Skeletal muscle tissue (tissue), 3 donors: ENCODE measurements at regions not wholly inside any gene's neighbourhood (a gene's known extent, or its start where the extent isn't known, plus 50 kb on each side); places are given as distances from the start of the nearest gene placed in this dataset.

Experiments used
- H3K27ac ChIP-seq: one replicate; pipeline ENCODE4 v1.7.0; 2013; ENCODE audit warnings: mild to moderate bottlenecking, low read depth, low read length, inconsistent platforms
- H3K27me3 ChIP-seq, 3 donors: one replicate each; pipeline ENCODE4 v1.7.0; 2013; ENCODE audit warnings: low read length in 3 of 3; ENCODE audit not compliant: control insufficient read depth in 3 of 3, insufficient read depth in 3 of 3
- H3K36me3 ChIP-seq, 3 donors: one replicate each; pipeline ENCODE4 v1.7.0; 2013; ENCODE audit warnings: low read length in 3 of 3; ENCODE audit not compliant: control insufficient read depth in 3 of 3, insufficient read depth in 3 of 3
- H3K4me1 ChIP-seq, 3 donors: one replicate each; pipeline ENCODE4 v1.7.0; 2013; ENCODE audit warnings: low read length in 3 of 3, mild to moderate bottlenecking in 3 of 3; ENCODE audit not compliant: control insufficient read depth in 3 of 3, insufficient read depth in 3 of 3
- H3K4me3 ChIP-seq, 3 donors: one replicate each; pipeline ENCODE4 v1.7.0; 2013; ENCODE audit warnings: low read length in 3 of 3
- H3K9ac ChIP-seq, 3 donors: one replicate each; pipeline ENCODE4 v1.7.0; 2013; ENCODE audit warnings: low read length in 3 of 3, mild to moderate bottlenecking in 3 of 3, moderate library complexity in 2 of 3, low read depth in 1 of 3
- H3K9me3 ChIP-seq, 3 donors: one replicate each; pipeline ENCODE4 v1.7.0; 2013; ENCODE audit warnings: low read length in 3 of 3; ENCODE audit not compliant: control insufficient read depth in 3 of 3
- donor health status: Osteomylitis.

DNA sequence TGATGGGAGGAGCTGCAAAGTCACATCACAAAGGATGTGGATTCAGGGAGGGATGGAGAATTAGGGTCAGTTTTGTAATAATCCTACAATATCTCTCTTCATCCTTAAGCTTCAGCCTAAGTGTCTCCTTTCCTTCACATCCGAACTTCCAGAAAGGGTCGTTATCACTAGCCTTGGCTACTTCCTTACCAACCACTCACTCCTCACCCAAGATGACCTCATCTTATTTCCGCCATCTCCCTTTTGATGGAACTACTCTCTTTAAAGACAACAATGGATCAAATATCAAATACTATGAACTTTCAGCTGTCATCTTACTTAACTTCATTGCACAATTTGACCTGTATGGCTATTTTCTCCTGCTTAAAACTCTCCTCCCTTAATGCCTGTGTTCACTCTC lies 69.6 kb upstream of the BARHL2 start:
- Histone ChIP-seq H3K27me3 (no peaks in the 10 kb centered on the region), H3K4me3 (no peak overlapping the region), H3K4me1 (no peaks in the 10 kb centered on the region), H3K9me3 (no peaks in the 10 kb centered on the region), H3K27ac (no peak overlapping the region), H3K9ac (no peak overlapping the region), H3K36me3 (no peaks in the 10 kb centered on the region)

DNA sequence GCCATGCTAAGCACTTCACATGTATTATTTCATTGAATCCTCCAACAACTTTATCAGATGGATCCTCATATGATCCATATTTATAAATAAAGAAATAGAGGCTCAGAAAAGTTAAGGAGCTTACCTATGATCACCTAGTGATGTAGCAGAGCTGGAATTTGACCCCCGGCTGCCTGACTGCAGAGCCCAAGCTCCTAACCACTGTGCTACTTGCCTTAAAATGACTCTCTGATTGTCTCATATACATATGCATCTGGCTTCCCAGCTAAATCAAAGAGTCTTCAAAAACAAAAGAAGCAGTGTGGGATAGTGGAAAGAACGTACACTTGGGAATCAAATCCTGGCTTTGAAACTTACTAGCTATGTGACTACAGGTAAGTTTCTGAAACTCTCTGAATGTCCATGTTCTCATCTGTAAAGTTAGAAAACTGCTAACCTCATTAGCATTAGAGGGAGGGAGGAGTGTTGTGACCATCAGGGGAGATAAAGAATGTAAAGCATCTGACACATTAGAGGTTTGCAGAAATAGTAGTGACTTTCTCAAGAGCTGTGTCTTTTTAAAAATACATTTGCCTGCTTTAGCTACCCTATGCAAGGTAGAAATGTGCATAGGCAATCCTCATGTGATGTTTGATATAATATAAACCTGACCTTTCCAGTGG lies 67.2 kb upstream of the BARHL2 start:
- Histone ChIP-seq H3K4me1 (no peaks in the 10 kb centered on the region), H3K27ac (no peak overlapping the region), H3K4me3 (no peak overlapping the region), H3K9me3 (no peaks in the 10 kb centered on the region), H3K27me3 (no peaks in the 10 kb centered on the region), H3K9ac (no peak overlapping the region), H3K36me3 (no peaks in the 10 kb centered on the region)

DNA sequence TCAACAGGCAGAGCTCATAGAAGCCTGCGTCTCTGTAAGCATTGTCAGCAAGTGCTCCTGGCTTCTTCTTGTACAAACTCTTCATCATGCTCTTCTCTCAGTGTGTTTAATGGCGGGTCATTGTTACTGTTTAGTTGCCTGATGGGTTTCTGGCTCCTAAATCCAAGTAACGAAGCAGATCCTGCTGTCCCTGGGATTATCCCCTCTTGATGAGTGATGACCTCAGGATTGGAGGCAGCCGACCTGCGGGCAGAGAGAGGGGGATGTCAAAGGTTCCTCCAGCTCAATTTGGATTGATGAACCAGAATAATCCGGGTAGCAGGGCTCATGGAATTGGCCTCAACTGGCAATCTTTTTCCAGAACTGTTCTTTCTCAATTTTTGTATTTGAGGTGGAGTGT lies 66.1 kb upstream of the BARHL2 start:
- Histone ChIP-seq H3K4me3 (no peak overlapping the region), H3K9ac (no peak overlapping the region), H3K27ac (no peak overlapping the region), H3K27me3 (peaks cover 0 to 4% (median 0%) of the 10 kb centered on the region in 3 donors), H3K9me3 (no peaks in the 10 kb centered on the region), H3K36me3 (no peaks in the 10 kb centered on the region), H3K4me1 (no peaks in the 10 kb centered on the region)

DNA sequence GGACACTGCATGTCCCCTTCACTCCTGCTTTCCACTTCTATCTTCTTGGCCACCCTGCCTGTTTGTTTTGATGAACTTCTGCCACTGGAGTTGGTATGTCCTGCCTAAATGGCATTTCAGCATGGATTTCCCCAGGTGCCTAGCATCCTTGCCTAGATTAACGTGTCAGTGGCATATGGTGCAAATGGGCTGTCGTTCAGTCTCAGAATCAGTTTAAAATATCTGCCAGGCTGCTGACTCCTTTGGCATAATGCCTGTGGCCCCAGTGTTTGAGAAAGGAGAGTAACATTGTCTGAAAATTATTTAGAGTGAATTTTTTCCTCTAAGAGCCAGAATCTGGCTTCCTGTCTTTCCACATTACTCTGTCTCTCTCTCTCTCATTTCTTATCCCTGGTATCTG lies 64.9 kb upstream of the BARHL2 start:
- Histone ChIP-seq H3K27me3 (peaks cover 0 to 4% (median 0%) of the 10 kb centered on the region in 3 donors), H3K9ac (no peak overlapping the region), H3K4me3 (no peak overlapping the region), H3K27ac (no peak overlapping the region), H3K4me1 (no peaks in the 10 kb centered on the region), H3K36me3 (no peaks in the 10 kb centered on the region), H3K9me3 (no peaks in the 10 kb centered on the region)

DNA sequence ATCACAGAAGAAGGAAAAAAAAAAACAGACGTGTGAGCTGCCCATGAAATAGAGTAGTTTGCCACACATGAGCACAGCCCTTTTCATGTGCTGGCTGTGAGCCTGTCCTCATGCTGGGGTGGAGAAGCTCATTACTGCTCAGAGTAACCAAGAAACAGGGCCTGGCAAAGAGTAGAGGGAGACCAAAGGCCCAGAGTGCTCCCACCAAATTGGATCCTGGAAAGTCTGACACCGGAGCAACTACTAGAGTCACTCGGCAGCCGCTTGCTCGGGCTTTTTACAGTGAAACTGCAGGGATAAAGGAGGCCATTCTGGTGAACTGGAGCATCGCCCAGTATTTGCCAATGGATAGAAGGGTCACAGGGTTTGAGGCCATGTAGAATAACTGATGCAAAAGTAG lies 64.4 kb upstream of the BARHL2 start:
- Histone ChIP-seq H3K27me3 (peaks cover 0 to 4% (median 0%) of the 10 kb centered on the region in 3 donors), H3K9ac (no peak overlapping the region), H3K27ac (no peak overlapping the region), H3K4me3 (no peak overlapping the region), H3K4me1 (no peaks in the 10 kb centered on the region), H3K36me3 (no peaks in the 10 kb centered on the region), H3K9me3 (no peaks in the 10 kb centered on the region)

DNA sequence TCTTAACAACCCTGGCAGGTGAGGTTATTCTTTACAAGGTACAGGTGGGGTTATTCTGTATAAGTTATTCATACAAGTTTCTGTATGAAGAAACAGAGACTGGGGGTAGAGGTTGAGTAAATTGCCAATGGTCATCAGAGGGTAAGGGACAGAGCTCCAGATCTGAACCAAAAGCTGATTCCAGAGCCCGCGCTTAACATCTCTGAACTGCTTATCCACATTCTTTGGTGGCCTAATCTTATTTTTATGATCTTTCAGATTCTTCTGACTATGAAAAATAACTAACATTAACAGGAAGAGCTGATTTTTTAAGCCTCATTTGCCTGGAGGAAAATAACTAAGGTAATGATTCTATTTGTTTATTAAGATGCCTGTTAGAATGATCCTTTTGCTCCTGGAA lies 63.9 kb upstream of the BARHL2 start:
- Histone ChIP-seq H3K4me3 (no peak overlapping the region), H3K4me1 (no peaks in the 10 kb centered on the region), H3K36me3 (no peaks in the 10 kb centered on the region), H3K9me3 (no peaks in the 10 kb centered on the region), H3K27ac (no peak overlapping the region), H3K9ac (no peak overlapping the region), H3K27me3 (peaks cover 0 to 4% (median 0%) of the 10 kb centered on the region in 3 donors)

DNA sequence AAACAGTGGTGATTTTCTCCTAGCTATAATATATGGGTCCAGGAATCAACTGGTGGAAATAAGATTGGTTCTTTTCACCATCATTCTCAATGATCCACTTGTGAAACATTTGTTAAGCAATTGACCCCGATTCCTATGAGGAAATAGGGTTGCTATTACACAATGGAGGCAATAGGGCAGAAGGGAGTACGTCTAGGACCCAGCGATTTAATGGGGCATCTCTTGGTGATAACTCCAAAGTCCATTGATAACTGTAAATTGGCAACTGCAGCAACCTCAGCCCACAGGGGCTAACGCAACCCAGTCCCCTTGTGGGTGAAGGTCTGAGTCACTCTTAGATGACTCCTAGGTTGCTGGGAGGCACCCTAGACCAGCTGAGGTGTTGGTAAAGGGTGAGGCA lies 62.5 kb upstream of the BARHL2 start:
- H3K4me3 ChIP-seq, result no peak overlapping the region
- H3K4me1 ChIP-seq, result no peaks in the 10 kb centered on the region
- no peak overlapping the region for H3K9ac ChIP-seq
- no peak overlapping the region for H3K27ac ChIP-seq
- no peaks in the 10 kb centered on the region for H3K9me3 ChIP-seq
- no peaks in the 10 kb centered on the region for H3K36me3 ChIP-seq
- H3K27me3 ChIP-seq, result peaks cover 0 to 4% (median 0%) of the 10 kb centered on the region in 3 donors

DNA sequence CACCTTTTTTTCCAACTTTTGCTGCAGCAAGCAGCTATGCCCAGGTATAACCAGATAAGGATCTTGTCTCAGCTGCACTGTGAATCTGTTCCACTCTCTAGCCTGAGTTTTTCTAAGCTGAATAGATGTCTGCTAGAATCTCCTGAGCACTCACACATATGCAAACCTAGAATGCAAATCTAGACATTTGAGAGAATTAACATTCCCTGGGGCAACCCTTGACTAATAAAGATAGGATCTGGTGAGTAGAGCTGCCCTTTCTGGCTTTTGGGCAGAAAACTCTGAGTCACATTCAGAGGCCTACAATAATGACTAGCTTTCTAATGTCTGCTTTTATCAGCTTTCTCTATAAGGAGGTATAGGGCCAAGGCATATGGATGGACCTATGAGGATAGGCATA lies 61.4 kb upstream of the BARHL2 start:
- Histone ChIP-seq H3K4me1 (no peaks in the 10 kb centered on the region), H3K4me3 (no peak overlapping the region), H3K27ac (no peak overlapping the region), H3K36me3 (no peaks in the 10 kb centered on the region), H3K9ac (no peak overlapping the region), H3K27me3 (peaks cover 0 to 4% (median 0%) of the 10 kb centered on the region in 3 donors), H3K9me3 (no peaks in the 10 kb centered on the region)

DNA sequence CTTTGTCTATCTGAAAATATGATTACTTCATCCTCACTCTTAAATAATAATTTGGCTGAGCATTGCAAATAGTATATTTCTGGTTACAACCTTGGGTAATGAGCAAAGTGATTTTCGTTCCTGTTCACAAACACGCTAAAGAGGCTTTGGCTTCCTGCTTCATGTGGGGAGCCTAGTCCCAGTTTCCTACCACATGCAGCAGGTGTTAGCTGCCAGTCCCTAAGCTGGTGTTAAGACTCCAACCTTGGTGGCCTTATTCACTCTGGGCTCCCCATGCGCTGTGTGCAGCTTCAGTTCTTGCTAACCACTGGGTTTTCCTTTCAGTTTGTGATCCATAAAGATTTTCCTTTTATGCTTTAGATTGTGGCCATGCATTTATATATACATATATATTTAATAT lies 56.7 kb upstream of the BARHL2 start:
- H3K4me3 ChIP-seq, result no peak overlapping the region
- no peak overlapping the region for H3K9ac ChIP-seq
- H3K36me3 ChIP-seq, result no peaks in the 10 kb centered on the region
- peaks cover 0 to 4% (median 0%) of the 10 kb centered on the region in 3 donors for H3K27me3 ChIP-seq
- no peaks in the 10 kb centered on the region for H3K9me3 ChIP-seq
- H3K4me1 ChIP-seq, result no peaks in the 10 kb centered on the region
- H3K27ac ChIP-seq, result no peak overlapping the region

DNA sequence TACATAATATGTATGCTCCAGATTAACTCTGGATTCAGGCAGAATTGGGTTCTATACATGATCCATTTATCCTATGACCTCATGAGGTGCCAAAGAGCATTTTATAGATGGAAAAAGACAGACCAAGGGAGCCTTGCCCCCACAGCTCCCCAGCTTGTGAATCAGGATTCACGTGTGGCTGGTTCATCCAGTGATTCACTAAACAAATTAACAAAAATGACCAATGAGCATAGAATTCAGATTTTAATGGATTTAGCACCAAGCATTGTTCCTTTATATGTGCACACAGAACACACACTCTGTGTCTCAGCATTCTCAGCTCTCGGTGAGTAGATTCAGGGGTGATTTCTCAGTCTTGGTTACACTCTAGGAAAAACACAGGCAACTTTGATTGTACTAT lies 51.7 kb upstream of the BARHL2 start:
- H3K4me3 ChIP-seq, result no peak overlapping the region
- no peak overlapping the region for H3K9ac ChIP-seq
- H3K4me1 ChIP-seq, result no peaks in the 10 kb centered on the region
- no peaks in the 10 kb centered on the region for H3K9me3 ChIP-seq
- no peaks in the 10 kb centered on the region for H3K36me3 ChIP-seq
- H3K27me3 ChIP-seq, result peaks cover 0 to 8% (median 6%) of the 10 kb centered on the region in 3 donors
- H3K27ac ChIP-seq, result no peak overlapping the region
